Upper lobe of left lung (tissue), 4 donors: ENCODE measurements at regions not wholly inside any gene's neighbourhood (a gene's known extent, or its start where the extent isn't known, plus 50 kb on each side); places are given as distances from the start of the nearest gene placed in this dataset.

Experiments
- CTCF ChIP-seq, 6 experiments: fragments of 450-650 bp in 4 of 6; fragments of 200-600 bp in 2 of 6; sonication (generic) in 2 of 6; IDR thresholded peaks; one replicate each; pipeline ENCODE4 v1.5.1; 2016 to 2019; ENCODE audit warnings: antibody characterized with exemption in 6 of 6
- EP300 ChIP-seq, 4 donors: sonication (generic); formaldehyde crosslinking; IDR thresholded peaks; one replicate each; pipeline ENCODE4 v1.5.1; 2017; ENCODE audit warnings: antibody characterized with exemption in 4 of 4, control low read depth in 2 of 4
- POLR2A ChIP-seq, 4 donors: fragments of 450-650 bp; IDR thresholded peaks; one replicate each; pipeline ENCODE4 v1.5.1; 2016 to 2017; ENCODE audit warnings: antibody characterized with exemption in 4 of 4, mild to moderate bottlenecking in 2 of 4

- TF ChIP-seq POLR2A (IDR thresholded peaks at IDR 0.05) (no peak), EP300 (IDR thresholded peaks at IDR 0.05) (no peak), CTCF (IDR thresholded peaks at IDR 0.05) (no peak)
These were observed 2668.2 kb upstream of the PCDH20 start for GRCh38 chr13:64083811-64084210.
